ENCODE measurements at regions not wholly inside any gene's neighbourhood (a gene's known extent, or its start where the extent isn't known, plus 50 kb on each side); places are given as distances from the start of the nearest gene placed in this dataset.
"Not testable (repeated sequence)": the region's sequence is repeated elsewhere in the genome, so short reads cannot be mapped to it uniquely, and the experiment has no call there.

GRCh38 chr20:56735084-56735642 lies 106.1 kb downstream of the TFAP2C start:
- H3K4me3 Mint-ChIP-seq, result no peak overlapping the region
- H3K4me1 Mint-ChIP-seq, result peaks cover 5% of the 10 kb centered on the region
- H3K36me3 Mint-ChIP-seq (ENCODE audit: low read depth), result no peaks in the 10 kb centered on the region
- no peak for TF ChIP-seq CTCF (conservative IDR thresholded peaks at IDR 0.05)
- peaks cover 30% of the 10 kb centered on the region for H3K27me3 Mint-ChIP-seq (ENCODE audit: low read depth)
- no peak for DNase-seq (ENCODE audit: low read depth, low spot score)
- no peak overlapping the region for H3K27ac Mint-ChIP-seq (ENCODE audit: unreplicated experiment)
- H3K9me3 Mint-ChIP-seq, result no peaks in the 10 kb centered on the region

GRCh38 chr20:56736285-56736857 lies 107.3 kb downstream of the TFAP2C start:
- Mint-ChIP-seq H3K27ac (ENCODE audit: unreplicated experiment) (no peak overlapping the region), H3K27me3 (ENCODE audit: low read depth) (peaks cover 30% of the 10 kb centered on the region), H3K4me3 (no peak overlapping the region), H3K4me1 (peaks cover 5% of the 10 kb centered on the region), H3K36me3 (ENCODE audit: low read depth) (no peaks in the 10 kb centered on the region), H3K9me3 (no peaks in the 10 kb centered on the region)
- no peak for TF ChIP-seq CTCF (conservative IDR thresholded peaks at IDR 0.05)
- no peak for DNase-seq (ENCODE audit: low read depth, low spot score)

GRCh38 chr20:56744325-56744821 lies 115.3 kb downstream of the TFAP2C start:
- H3K27me3 Mint-ChIP-seq (ENCODE audit: low read depth); H3K9me3 Mint-ChIP-seq; DNase-seq (ENCODE audit: low read depth, low spot score); H3K4me1 Mint-ChIP-seq; H3K4me3 Mint-ChIP-seq; H3K27ac Mint-ChIP-seq (ENCODE audit: unreplicated experiment); H3K36me3 Mint-ChIP-seq (ENCODE audit: low read depth): not testable (repeated sequence)

GRCh38 chr20:56748476-56749377 lies 119.6 kb downstream of the TFAP2C start:
- Mint-ChIP-seq H3K9me3 (no peaks in the 10 kb centered on the region), H3K36me3 (ENCODE audit: low read depth) (no peaks in the 10 kb centered on the region), H3K4me3 (no peak overlapping the region), H3K27me3 (ENCODE audit: low read depth) (peaks cover 27% of the 10 kb centered on the region), H3K4me1 (peaks cover 5% of the 10 kb centered on the region), H3K27ac (ENCODE audit: unreplicated experiment) (no peak overlapping the region)
- DNase-seq (ENCODE audit: low read depth, low spot score), result no peak
- TF ChIP-seq CTCF (conservative IDR thresholded peaks at IDR 0.05), result no peak

GRCh38 chr20:56750430-56750829 lies 121.3 kb downstream of the TFAP2C start:
- peaks cover 27% of the 10 kb centered on the region for H3K27me3 Mint-ChIP-seq (ENCODE audit: low read depth)
- no peaks in the 10 kb centered on the region for H3K36me3 Mint-ChIP-seq (ENCODE audit: low read depth)
- H3K4me3 Mint-ChIP-seq, result no peak overlapping the region
- DNase-seq (ENCODE audit: low read depth, low spot score), result no peak
- no peaks in the 10 kb centered on the region for H3K9me3 Mint-ChIP-seq
- peaks cover 8% of the 10 kb centered on the region for H3K4me1 Mint-ChIP-seq
- no peak overlapping the region for H3K27ac Mint-ChIP-seq (ENCODE audit: unreplicated experiment)
- no peak for TF ChIP-seq CTCF (conservative IDR thresholded peaks at IDR 0.05)
